Endothelial cell of umbilical vein (primary cell): ENCODE measurements at regions not wholly inside any gene's neighbourhood (a gene's known extent, or its start where the extent isn't known, plus 50 kb on each side); places are given as distances from the start of the nearest gene placed in this dataset.

Experiments
- EZH2 ChIP-seq: IDR thresholded peaks from 2 replicates; pipeline ENCODE4 v1.6.1; 2012; ENCODE audit warnings: borderline replicate concordance, low read depth, mild to moderate bottlenecking, moderate library complexity, low read length, inconsistent platforms; ENCODE audit not compliant: severe bottlenecking
- FOS ChIP-seq: IDR thresholded peaks from 2 replicates; pipeline ENCODE4 v1.6.1; 2011; ENCODE audit warnings: mild to moderate bottlenecking, low read length, moderate library complexity, borderline replicate concordance; ENCODE audit not compliant: insufficient read depth
- GATA2 ChIP-seq: IDR thresholded peaks from 2 replicates; pipeline ENCODE4 v1.7.0; 2011; ENCODE audit warnings: low read depth, mild to moderate bottlenecking, moderate library complexity, mixed read lengths, low read length; ENCODE audit not compliant: insufficient read length, insufficient read depth
- JUN ChIP-seq: IDR thresholded peaks from 2 replicates; pipeline ENCODE4 v1.6.1; 2011; ENCODE audit warnings: borderline replicate concordance, low read depth; ENCODE audit not compliant: insufficient read length, insufficient read depth
- MAX ChIP-seq: IDR thresholded peaks from 2 replicates; pipeline ENCODE4 v1.6.1; 2011; ENCODE audit not compliant: insufficient read depth, insufficient read length
- MYC ChIP-seq: IDR thresholded peaks from one replicate; pipeline ENCODE4 v1.6.1; 2011; ENCODE audit warnings: mild to moderate bottlenecking, low read depth, low read length
- POLR2A ChIP-seq: IDR thresholded peaks from 2 replicates; pipeline ENCODE4 v1.6.1; 2012; ENCODE audit warnings: low read depth, mild to moderate bottlenecking, control low read depth, low read length
- POLR2AphosphoS5 ChIP-seq: IDR thresholded peaks from 2 replicates; pipeline ENCODE4 v1.6.1; 2012; ENCODE audit warnings: low read depth, mild to moderate bottlenecking, control low read depth, low read length, moderate library complexity; ENCODE audit not compliant: insufficient read depth
- TF ChIP-seq, protein P1 (sequence below), 2 donors: IDR thresholded peaks; 1 replicate in 1 of 2; 2 replicates in 1 of 2; pipeline ENCODE4 v1.5.1; 2011; ENCODE audit warnings: low read length in 2 of 2, mild to moderate bottlenecking in 2 of 2, moderate library complexity in 2 of 2, control low read depth in 1 of 2, inconsistent platforms in 1 of 2, low read depth in 1 of 2; ENCODE audit not compliant: insufficient read depth in 1 of 2; ENCODE audit errors: extremely low read depth in 1 of 2

DNA sequence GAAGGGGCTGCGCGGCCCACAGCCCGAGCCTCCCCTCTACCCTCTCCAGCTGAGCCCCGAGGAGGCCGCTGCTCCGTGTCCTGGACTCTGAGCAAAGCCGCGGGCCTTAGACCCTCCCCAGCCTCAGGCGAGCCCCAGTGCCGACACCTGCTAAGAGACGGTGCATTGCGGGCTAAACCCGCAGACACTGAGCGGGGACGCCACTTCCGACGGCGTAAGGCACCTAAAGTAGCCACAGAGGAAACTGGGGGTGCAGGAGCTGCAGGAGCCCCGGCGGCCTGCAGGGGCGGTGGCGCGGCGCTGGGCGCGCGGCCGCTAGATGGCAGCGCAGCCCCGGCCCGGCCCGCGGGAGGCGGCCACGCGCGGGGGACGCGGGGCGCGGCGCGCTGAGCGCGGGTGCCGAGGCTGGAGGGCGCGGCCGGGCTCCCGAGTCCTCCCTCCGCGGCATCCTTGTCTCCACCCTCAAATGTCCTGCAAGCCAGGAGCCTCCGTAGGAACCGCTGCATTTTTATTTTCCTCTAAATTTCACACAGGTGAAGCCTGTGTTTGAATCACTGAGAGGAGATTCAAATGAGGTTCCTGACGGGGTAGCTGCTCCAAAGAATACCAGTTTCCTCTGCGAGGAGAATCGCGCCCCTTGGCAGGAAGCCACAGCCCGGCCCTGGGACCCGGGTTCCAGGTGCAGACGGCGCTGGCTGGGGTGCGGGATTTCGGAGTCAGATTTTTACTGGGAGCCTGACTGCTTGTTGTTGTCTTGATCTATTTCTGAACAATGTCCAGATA lies 650.5 kb downstream of the GALR1 start:
- TF ChIP-seq, protein P1, sequence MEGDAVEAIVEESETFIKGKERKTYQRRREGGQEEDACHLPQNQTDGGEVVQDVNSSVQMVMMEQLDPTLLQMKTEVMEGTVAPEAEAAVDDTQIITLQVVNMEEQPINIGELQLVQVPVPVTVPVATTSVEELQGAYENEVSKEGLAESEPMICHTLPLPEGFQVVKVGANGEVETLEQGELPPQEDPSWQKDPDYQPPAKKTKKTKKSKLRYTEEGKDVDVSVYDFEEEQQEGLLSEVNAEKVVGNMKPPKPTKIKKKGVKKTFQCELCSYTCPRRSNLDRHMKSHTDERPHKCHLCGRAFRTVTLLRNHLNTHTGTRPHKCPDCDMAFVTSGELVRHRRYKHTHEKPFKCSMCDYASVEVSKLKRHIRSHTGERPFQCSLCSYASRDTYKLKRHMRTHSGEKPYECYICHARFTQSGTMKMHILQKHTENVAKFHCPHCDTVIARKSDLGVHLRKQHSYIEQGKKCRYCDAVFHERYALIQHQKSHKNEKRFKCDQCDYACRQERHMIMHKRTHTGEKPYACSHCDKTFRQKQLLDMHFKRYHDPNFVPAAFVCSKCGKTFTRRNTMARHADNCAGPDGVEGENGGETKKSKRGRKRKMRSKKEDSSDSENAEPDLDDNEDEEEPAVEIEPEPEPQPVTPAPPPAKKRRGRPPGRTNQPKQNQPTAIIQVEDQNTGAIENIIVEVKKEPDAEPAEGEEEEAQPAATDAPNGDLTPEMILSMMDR (IDR thresholded peaks at IDR 0.05; ENCODE audit: extremely low read depth in 1 of 2, insufficient read depth in 1 of 2, low read depth in 1 of 2, low read length in 2 of 2): peak; percentile 75 to 79
- TF ChIP-seq POLR2A: no peak
- TF ChIP-seq POLR2AphosphoS5: no peak
- no peak for TF ChIP-seq EZH2
- no peak for TF ChIP-seq MYC
- no peak for TF ChIP-seq MAX
- TF ChIP-seq GATA2: no peak
- no peak for TF ChIP-seq JUN
- no peak for TF ChIP-seq FOS
